ENCODE measurements at regions not wholly inside any gene's neighbourhood (a gene's known extent, or its start where the extent isn't known, plus 50 kb on each side); places are given as distances from the start of the nearest gene placed in this dataset.

DNA sequence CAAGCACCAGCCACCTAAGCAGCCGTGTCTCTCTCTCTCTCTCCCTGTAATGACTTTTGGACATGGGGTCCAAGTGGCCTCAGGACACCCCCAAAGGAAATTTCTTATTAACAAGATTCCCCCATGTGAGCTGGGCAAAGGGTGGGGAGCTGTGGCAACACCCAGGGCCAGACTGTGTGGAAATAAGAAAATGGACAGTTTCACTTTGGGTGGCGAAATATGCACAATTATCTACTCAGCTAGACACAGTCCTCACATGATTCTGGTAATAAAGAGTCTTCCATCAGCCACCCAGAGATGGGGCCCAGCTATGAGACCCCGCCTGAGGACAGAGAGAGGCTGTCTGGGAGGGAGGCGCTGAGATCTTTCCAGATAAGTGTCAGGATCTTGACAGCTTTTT lies 96.8 kb upstream of the TPM1 start:
- no peak for TF ChIP-seq CTCF (IDR thresholded peaks at IDR 0.05; ENCODE audit: low read length)
- no peak for TF ChIP-seq EZH2 (optimal IDR thresholded peaks at IDR 0.05; ENCODE audit: low read depth, low read length)
- no peak for TF ChIP-seq EZH2phosphoT487 (IDR thresholded peaks at IDR 0.05; ENCODE audit: low read length)

Data from MM.1S (cell line).